CD4-positive, alpha-beta T cell treated with Interleukin-6 for 4 hours (primary cell): ENCODE measurements at regions not wholly inside any gene's neighbourhood (a gene's known extent, or its start where the extent isn't known, plus 50 kb on each side); places are given as distances from the start of the nearest gene placed in this dataset.
"Not testable (repeated sequence)": the region's sequence is repeated elsewhere in the genome, so short reads cannot be mapped to it uniquely, and the experiment has no call there.

Experiments used
- DNase-seq: peaks from one replicate; pipeline ENCODE4 v3.0.0-alpha.2; 2020; ENCODE audit warnings: mixed read lengths

- not testable (repeated sequence) for DNase-seq
These were observed 69.4 kb upstream of the KIF2A start for GRCh38 chr5:62236593-62236992.

GRCh38 chr5:62237944-62238343 lies 68.1 kb upstream of the KIF2A start:
- not testable (repeated sequence) for DNase-seq

- DNase-seq = not testable (repeated sequence)
These were observed 67.4 kb upstream of the KIF2A start for GRCh38 chr5:62238584-62238983.

- DNase-seq = not testable (repeated sequence)
These were observed 65.5 kb upstream of the KIF2A start for GRCh38 chr5:62240494-62240893.

- not testable (repeated sequence) for DNase-seq
These were observed 64.0 kb upstream of the KIF2A start for GRCh38 chr5:62242000-62242399.

GRCh38 chr5:62243046-62243445 lies 63.0 kb upstream of the KIF2A start:
- DNase-seq = not testable (repeated sequence)

- DNase-seq = not testable (repeated sequence)
These were observed 57.8 kb upstream of the KIF2A start for GRCh38 chr5:62248192-62248591.

- not testable (repeated sequence) for DNase-seq
These were observed 55.9 kb upstream of the KIF2A start for GRCh38 chr5:62250085-62250484.

GRCh38 chr5:62250919-62251318 lies 55.1 kb upstream of the KIF2A start:
- not testable (repeated sequence) for DNase-seq

GRCh38 chr5:62252519-62252918 lies 53.5 kb upstream of the KIF2A start:
- DNase-seq = not testable (repeated sequence)

- DNase-seq = not testable (repeated sequence)
These were observed 50.5 kb upstream of the KIF2A start for GRCh38 chr5:62255551-62255950.

GRCh38 chr5:62256161-62257019 lies 49.6 kb upstream of the KIF2A start:
- peak; percentile 34 for DNase-seq
